Activated naive CD8-positive, alpha-beta T cell treated with anti-CD3 and anti-CD28 coated beads for 36 hours (primary cell): ENCODE measurements at regions not wholly inside any gene's neighbourhood (a gene's known extent, or its start where the extent isn't known, plus 50 kb on each side); places are given as distances from the start of the nearest gene placed in this dataset.

Experiments
- DNase-seq: peaks from one replicate; pipeline ENCODE4 v3.0.0; 2021
- H3K27ac Mint-ChIP-seq: one replicate; pipeline ENCODE4 v1.8.0; 2022; ENCODE audit warnings: mild to moderate bottlenecking, moderate library complexity, mixed read lengths
- H3K27me3 Mint-ChIP-seq: one replicate; pipeline ENCODE4 v1.8.0; 2022; ENCODE audit warnings: mild to moderate bottlenecking, mixed read lengths
- H3K36me3 Mint-ChIP-seq: one replicate; pipeline ENCODE4 v1.8.0; 2021; ENCODE audit warnings: mild to moderate bottlenecking, mixed read lengths
- H3K4me1 Mint-ChIP-seq: one replicate; pipeline ENCODE4 v1.8.0; 2021; ENCODE audit warnings: mixed read lengths
- H3K4me3 Mint-ChIP-seq: one replicate; pipeline ENCODE4 v1.8.0; 2022; ENCODE audit warnings: mild to moderate bottlenecking, moderate library complexity, mixed read lengths
- H3K9me3 Mint-ChIP-seq: one replicate; pipeline ENCODE4 v1.8.0; 2022; ENCODE audit warnings: mixed read lengths

DNA sequence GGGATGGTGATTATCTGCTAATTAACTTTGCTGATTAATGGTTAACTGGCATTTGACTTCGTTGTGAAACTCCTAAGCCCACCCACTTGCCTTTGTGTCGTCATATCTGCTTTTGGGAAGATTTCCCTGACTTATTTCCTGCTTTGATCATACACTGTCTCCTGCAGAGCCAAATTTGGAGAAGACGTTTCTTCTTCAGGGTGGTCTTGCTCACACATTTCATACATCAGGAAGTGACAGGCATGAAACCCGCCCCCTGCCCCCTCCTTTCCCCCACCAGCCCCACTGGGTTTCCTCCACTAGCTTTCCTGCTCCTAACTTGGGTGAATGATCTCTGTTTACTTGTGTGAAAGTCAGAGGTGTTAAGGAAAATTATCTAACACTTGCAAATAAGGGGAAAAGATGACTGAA, 300.1 kb downstream of the TSN start:
- no peak overlapping the region for H3K4me3 Mint-ChIP-seq
- H3K27me3 Mint-ChIP-seq: peaks cover 5% of the 10 kb centered on the region
- H3K4me1 Mint-ChIP-seq: no peaks in the 10 kb centered on the region
- H3K9me3 Mint-ChIP-seq: no peaks in the 10 kb centered on the region
- no peak overlapping the region for H3K27ac Mint-ChIP-seq
- no peaks in the 10 kb centered on the region for H3K36me3 Mint-ChIP-seq
- no peak for DNase-seq

DNA sequence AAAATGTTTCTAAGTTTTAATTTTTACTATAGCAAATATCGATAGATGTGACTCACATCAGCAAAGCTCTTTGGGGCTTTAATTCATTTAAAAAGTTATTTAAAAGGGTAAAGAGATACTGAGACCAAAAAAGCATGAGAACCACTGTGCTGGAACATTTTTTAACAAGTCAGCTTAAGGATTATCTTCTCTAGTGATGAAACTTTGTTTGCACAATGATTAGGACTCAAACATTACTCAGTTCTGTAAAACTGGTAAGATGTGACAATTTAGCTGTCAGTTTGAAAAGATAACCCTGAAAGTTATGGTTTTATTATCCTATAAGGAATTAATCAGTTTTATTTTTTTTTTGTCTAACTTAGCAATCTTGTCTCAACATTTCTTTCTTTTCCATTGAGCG, 301.4 kb downstream of the TSN start:
- Mint-ChIP-seq H3K9me3 (no peaks in the 10 kb centered on the region), H3K36me3 (no peaks in the 10 kb centered on the region), H3K4me1 (no peaks in the 10 kb centered on the region), H3K27ac (no peak overlapping the region), H3K27me3 (peaks cover 5% of the 10 kb centered on the region), H3K4me3 (no peak overlapping the region)
- DNase-seq: no peak

DNA sequence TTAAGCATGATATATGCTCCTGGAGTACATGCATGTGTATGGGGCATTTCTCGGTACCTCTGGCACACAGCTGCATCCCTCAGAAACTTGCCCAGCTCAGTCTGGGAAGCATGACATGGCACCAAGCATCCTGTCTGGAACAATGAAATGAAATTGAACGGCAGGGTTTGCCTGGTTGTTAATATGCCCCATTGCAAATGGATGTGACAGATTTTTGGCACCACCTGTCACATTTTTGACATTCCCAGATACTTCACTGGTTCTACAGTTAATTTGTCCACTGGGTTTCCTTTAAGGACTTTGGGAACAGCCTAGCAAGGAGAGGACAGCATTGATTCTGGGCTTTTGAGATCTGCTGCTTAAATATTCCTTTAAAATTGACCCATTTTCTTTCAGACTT, 305.8 kb downstream of the TSN start:
- H3K27me3 Mint-ChIP-seq: no peaks in the 10 kb centered on the region
- no peaks in the 10 kb centered on the region for H3K36me3 Mint-ChIP-seq

DNA sequence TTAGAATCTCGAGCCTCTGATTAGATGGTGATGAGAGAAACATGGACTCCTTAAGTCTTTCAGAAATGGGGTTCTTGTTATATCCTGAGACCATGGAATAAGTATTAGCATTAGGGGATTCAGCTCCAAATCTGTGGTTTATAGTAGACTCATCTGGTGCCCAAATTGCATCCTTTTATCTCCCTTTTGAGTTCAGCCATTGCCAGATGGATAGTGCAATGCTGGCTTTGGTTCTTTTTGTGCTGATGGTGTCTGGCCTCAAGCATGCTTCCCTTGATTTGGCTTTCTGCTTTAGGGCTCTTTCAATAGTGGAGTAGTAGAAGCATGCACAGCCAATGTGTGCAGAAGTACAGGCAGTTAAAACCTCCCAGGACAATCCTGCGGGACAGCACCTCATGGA, 306.4 kb downstream of the TSN start:
- no peak for DNase-seq
- H3K27me3 Mint-ChIP-seq: no peaks in the 10 kb centered on the region
- H3K27ac Mint-ChIP-seq: no peak overlapping the region
- H3K4me1 Mint-ChIP-seq: no peaks in the 10 kb centered on the region
- H3K4me3 Mint-ChIP-seq: no peak overlapping the region
- H3K9me3 Mint-ChIP-seq: no peaks in the 10 kb centered on the region
- no peaks in the 10 kb centered on the region for H3K36me3 Mint-ChIP-seq

More for the DNA sequence above, 305.8 kb downstream of the TSN start:
- Mint-ChIP-seq H3K4me3 (no peak overlapping the region), H3K9me3 (no peaks in the 10 kb centered on the region), H3K4me1 (no peaks in the 10 kb centered on the region), H3K27ac (no peak overlapping the region)
- no peak for DNase-seq

DNA sequence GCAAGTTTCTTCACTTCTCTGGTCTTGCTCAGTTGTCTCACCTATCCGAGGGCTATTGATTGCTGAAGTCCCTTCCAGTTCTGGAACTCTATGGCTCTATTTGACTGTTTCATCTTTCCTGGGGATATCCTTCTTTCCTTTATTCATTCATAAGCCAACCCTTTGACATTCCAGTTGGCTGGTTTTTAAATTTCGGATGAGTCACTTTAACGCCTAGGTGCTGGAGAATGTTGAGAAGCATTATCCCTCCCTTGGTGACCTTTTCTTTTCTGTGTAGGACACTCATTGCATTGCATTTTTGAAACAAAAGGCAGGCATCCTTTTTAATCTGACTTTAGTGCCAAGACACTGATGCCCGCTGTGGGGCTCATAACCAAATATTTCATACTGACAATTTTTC, 307.1 kb downstream of the TSN start:
- Mint-ChIP-seq H3K27ac (no peak overlapping the region), H3K36me3 (no peaks in the 10 kb centered on the region), H3K27me3 (no peaks in the 10 kb centered on the region), H3K9me3 (no peaks in the 10 kb centered on the region), H3K4me1 (no peaks in the 10 kb centered on the region), H3K4me3 (no peak overlapping the region)
- no peak for DNase-seq

DNA sequence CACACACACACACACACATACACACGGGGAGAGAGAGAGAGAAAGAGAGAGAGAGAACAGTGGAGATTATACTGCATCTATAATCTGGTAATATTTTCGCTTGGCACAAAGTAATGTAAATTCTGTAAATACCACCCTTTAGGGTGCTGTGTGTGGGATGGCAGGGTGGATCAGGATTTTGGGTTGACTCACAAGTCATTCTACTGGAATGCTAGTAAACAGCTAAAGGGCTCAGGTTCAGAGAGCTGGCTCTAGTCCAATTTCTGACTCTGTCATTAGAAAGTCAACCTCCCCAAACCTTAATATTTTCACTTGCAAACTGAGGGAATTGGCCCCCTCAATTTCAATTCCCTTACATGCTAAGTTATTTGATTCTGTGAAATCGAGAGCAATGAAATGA, 308.3 kb downstream of the TSN start:
- H3K4me3 Mint-ChIP-seq: no peak overlapping the region
- H3K27ac Mint-ChIP-seq: no peak overlapping the region
- H3K36me3 Mint-ChIP-seq: no peaks in the 10 kb centered on the region
- H3K27me3 Mint-ChIP-seq: no peaks in the 10 kb centered on the region
- H3K9me3 Mint-ChIP-seq: no peaks in the 10 kb centered on the region
- H3K4me1 Mint-ChIP-seq: no peaks in the 10 kb centered on the region
- no peak for DNase-seq

DNA sequence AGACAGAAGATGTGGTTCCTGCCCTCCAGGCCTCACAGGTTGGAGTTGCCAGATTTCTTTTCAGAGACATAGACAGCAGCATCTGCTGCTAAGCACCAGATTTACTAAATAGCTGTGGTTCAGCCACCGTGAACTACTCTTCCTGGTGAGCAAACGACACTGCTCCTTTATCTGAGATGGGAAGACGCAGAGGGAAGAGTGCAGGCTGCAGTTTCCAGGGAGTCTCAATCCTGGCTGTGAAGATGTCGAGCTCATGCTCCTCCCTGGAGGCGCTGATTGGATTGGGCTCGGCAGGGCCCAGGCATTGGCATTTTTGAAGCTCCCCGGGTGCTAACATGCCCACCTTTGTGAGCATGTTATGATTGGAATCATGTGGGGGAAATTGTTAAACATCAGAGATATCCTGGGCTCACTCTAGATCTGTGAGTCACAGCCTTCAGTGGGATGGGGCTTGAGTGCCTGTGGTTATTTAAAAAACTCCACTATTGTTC, 314.8 kb downstream of the TSN start:
- no peak overlapping the region for H3K4me3 Mint-ChIP-seq
- no peak overlapping the region for H3K27ac Mint-ChIP-seq
- no peak for DNase-seq
- no peaks in the 10 kb centered on the region for H3K9me3 Mint-ChIP-seq
- no peaks in the 10 kb centered on the region for H3K4me1 Mint-ChIP-seq
- peaks cover 3% of the 10 kb centered on the region for H3K27me3 Mint-ChIP-seq
- no peaks in the 10 kb centered on the region for H3K36me3 Mint-ChIP-seq

DNA sequence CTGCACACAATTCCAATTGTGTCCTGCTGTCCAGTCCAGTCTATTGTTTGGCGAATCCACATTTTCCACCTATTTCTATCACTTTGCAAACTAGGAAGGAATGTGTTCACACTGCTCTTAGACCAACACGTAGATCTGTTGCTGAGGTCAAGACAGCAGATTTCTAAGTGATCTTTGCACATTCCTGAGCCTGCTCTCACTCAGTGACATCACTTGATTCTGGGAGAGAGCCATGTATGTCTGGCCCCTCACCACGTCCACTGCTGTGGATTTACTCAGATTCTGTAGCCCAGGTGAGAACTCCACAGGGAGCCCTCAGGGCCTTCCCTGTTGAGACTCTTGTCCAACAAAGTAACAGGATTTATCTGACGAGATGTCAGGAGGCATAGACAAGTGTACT, 317.2 kb downstream of the TSN start:
- DNase-seq: no peak
- H3K4me1 Mint-ChIP-seq: no peaks in the 10 kb centered on the region
- H3K9me3 Mint-ChIP-seq: no peaks in the 10 kb centered on the region
- H3K36me3 Mint-ChIP-seq: no peaks in the 10 kb centered on the region
- peaks cover 3% of the 10 kb centered on the region for H3K27me3 Mint-ChIP-seq
- H3K27ac Mint-ChIP-seq: no peak overlapping the region
- H3K4me3 Mint-ChIP-seq: no peak overlapping the region

DNA sequence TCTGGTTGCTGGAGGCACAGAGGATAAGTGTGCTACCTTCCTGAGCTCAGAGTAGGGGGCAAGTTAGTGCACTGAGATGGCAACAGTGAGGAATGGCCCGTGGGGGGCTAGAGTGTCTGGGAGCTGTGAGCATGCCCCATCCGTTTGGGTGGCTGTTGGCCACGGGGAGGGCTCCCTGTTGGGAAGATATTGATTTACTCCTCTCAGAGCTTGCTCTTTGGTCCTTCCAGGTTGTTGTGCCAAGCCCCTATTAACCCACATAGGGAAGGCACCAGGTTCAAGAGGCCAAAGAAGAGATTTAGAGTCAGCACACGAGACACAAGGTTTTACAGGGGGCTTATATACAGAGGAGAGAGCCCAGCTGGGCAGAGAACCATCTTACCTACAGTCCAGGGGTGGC, 318.8 kb downstream of the TSN start:
- Mint-ChIP-seq H3K4me3 (no peak overlapping the region), H3K36me3 (no peaks in the 10 kb centered on the region), H3K9me3 (no peaks in the 10 kb centered on the region), H3K27ac (no peak overlapping the region), H3K4me1 (no peaks in the 10 kb centered on the region), H3K27me3 (peaks cover 3% of the 10 kb centered on the region)
- DNase-seq: no peak

DNA sequence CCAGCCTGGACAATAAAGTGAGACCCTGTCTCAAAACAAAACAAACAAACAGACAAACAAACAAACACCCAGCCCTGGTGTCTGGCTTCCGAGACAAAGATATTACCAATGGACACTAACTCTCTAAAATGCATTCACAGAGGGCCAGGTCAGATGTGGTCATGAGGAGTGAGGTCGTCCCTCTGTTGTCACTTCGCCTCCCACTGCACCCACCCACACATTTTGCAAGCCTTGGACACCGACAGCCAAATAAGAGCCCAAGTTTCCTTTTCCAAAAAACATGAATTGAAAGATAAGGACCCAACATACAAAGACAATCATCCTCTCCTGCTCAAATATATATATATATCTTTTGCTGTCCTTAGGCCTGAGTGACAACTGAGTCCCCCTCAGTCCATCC, 319.9 kb downstream of the TSN start:
- H3K36me3 Mint-ChIP-seq: no peaks in the 10 kb centered on the region
- H3K4me3 Mint-ChIP-seq: no peak overlapping the region
- H3K27me3 Mint-ChIP-seq: peaks cover 3% of the 10 kb centered on the region
- no peaks in the 10 kb centered on the region for H3K4me1 Mint-ChIP-seq
- H3K27ac Mint-ChIP-seq: no peak overlapping the region
- no peaks in the 10 kb centered on the region for H3K9me3 Mint-ChIP-seq
- DNase-seq: no peak

DNA sequence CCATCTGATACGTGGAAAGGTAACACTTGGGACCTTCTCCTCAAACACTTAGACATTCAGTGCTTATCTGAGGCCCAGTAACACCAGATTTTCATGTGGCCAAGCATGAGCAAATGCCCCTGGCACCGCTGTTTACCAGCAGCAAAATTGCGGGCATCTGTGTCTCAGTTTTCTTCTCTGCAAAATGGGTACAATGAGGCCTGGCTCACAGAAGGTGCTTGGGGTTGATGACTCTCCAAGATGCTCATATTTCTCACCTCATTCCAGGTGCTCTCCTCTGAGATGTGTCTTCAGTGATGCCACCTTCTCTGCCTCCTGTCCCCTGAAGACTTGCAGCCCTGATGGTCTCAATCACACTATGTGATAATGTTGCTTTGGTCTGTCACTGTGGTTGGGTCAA, 321.7 kb downstream of the TSN start:
- Mint-ChIP-seq H3K4me1 (no peaks in the 10 kb centered on the region), H3K36me3 (no peaks in the 10 kb centered on the region), H3K27ac (no peak overlapping the region), H3K4me3 (no peak overlapping the region), H3K27me3 (no peaks in the 10 kb centered on the region), H3K9me3 (no peaks in the 10 kb centered on the region)
- no peak for DNase-seq

DNA sequence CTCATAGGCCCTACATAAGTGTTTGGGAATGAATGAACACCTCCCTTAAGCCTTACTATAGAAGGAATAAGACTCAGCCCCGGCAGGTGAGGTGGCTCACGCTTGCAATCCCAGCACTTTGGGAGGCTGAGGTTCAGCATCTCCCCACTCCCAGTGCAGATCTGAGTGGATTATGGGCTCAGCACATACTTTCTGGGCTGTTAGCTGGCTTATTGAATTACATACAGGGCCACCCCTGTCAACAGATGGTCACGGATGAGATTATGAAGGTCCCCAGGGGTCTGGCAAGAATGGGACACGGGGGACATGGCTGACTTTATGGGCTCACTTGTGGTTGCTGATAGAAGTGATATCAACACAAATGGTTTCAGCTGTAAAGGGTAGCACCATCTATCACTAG, 322.3 kb downstream of the TSN start:
- no peak overlapping the region for H3K4me3 Mint-ChIP-seq
- DNase-seq: no peak
- H3K9me3 Mint-ChIP-seq: no peaks in the 10 kb centered on the region
- no peaks in the 10 kb centered on the region for H3K27me3 Mint-ChIP-seq
- H3K27ac Mint-ChIP-seq: no peak overlapping the region
- H3K36me3 Mint-ChIP-seq: no peaks in the 10 kb centered on the region
- no peaks in the 10 kb centered on the region for H3K4me1 Mint-ChIP-seq

DNA sequence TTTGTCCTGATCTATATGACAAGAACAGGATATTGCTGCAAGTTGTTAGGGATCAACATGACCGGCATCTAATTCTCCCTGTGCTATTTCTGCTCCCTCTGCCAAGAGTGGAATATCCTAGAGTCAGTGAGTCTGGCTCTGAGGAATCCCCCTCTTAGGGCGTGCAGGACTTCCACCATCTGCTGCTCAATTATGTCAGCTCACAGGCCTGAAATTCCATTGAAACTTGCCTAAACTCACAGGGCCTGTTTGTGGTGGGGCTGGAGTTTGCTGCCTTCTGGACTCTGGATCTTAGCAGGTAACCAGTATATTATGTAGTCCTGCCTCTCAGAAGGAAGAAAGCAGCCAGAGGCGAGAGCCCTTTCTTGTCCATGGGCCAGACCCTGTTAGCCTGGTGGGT, 323.0 kb downstream of the TSN start:
- DNase-seq: no peak
- H3K27me3 Mint-ChIP-seq: no peaks in the 10 kb centered on the region
- H3K9me3 Mint-ChIP-seq: no peaks in the 10 kb centered on the region
- H3K36me3 Mint-ChIP-seq: no peaks in the 10 kb centered on the region
- no peaks in the 10 kb centered on the region for H3K4me1 Mint-ChIP-seq
- no peak overlapping the region for H3K4me3 Mint-ChIP-seq
- no peak overlapping the region for H3K27ac Mint-ChIP-seq

DNA sequence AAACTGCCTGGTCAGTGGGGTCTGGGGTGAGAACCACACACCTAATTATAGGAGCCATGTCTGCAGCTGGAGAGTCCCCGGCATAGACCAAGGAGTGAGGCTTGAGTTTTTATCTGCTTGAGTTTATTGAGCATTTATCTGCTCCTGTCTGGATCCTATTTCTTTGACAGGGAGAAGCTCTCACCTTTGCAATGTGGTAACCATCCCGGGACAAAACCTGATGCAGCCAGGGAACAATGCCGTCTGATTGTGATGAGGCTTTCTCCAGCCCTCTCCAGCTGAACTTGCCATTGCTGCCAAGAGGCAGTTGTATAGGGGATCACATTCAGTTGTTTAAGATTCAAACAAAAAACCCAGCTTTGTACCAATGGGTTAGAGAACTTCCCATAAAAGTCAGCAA, 324.4 kb downstream of the TSN start:
- Mint-ChIP-seq H3K4me1 (no peaks in the 10 kb centered on the region), H3K9me3 (no peaks in the 10 kb centered on the region), H3K4me3 (no peak overlapping the region), H3K27me3 (no peaks in the 10 kb centered on the region), H3K27ac (no peak overlapping the region), H3K36me3 (no peaks in the 10 kb centered on the region)
- no peak for DNase-seq

DNA sequence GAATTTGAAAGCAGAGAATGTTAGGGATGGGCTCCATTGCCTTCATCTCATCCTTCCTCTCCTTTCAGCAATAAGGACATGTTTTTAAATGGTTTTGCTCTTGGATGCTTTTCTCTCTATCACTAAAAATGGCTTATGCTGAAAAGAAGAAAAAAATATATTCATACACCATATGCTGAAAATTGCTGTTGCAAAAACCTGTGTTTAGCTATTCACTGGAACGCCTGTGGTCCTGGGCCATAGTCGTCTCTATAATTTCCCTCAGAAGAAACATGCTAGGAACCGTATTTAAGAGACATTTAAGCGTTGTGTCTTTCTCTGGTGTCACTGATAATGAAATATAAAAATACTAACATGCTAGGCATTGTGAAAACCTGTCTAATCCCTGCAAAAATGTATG, 324.9 kb downstream of the TSN start:
- no peaks in the 10 kb centered on the region for H3K36me3 Mint-ChIP-seq
- no peak for DNase-seq
- no peaks in the 10 kb centered on the region for H3K9me3 Mint-ChIP-seq
- H3K4me3 Mint-ChIP-seq: no peak overlapping the region
- H3K4me1 Mint-ChIP-seq: no peaks in the 10 kb centered on the region
- H3K27ac Mint-ChIP-seq: no peak overlapping the region
- H3K27me3 Mint-ChIP-seq: no peaks in the 10 kb centered on the region

DNA sequence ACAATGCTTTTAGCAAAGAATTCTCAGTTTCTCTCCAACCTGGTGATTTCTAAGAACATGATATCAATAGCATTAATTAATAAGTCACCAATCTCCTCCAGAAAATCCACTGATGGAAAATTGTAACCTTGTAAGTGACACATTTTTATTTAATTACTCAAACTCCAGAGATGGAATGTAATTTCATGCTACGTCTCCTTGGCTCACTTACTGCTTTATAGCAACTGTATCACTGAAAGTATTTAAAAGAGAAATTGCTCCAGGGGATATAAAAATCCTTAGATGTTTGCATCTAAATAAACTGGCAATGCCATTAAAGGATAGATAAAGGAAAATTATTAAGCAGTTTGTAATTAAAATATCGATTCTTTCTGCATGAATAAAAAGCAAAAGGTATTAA, 325.4 kb downstream of the TSN start:
- Mint-ChIP-seq H3K27me3 (no peaks in the 10 kb centered on the region), H3K4me1 (no peaks in the 10 kb centered on the region), H3K27ac (no peak overlapping the region), H3K36me3 (no peaks in the 10 kb centered on the region), H3K9me3 (no peaks in the 10 kb centered on the region), H3K4me3 (no peak overlapping the region)
- DNase-seq: no peak

DNA sequence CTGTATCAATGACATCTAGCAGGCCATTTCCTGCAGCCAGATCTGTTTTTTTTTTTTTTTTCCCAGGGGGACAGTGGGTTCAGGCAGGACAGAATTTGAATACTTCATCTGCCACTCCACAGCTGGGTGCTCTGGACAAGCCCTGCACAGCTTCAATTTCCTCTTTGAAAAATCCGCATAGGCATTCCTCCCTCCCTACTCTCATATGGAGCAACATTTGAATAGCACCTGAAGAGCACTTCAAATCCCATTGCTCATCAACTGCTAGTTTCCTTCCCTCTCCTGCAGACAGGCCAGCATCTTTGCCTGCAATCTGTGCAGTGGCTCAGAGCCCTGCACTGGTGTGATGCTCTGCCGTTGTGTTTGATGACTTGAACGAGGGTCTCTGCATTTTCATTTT, 326.3 kb downstream of the TSN start:
- no peak for DNase-seq
- Mint-ChIP-seq H3K9me3 (no peaks in the 10 kb centered on the region), H3K4me1 (no peaks in the 10 kb centered on the region), H3K27ac (no peak overlapping the region), H3K36me3 (no peaks in the 10 kb centered on the region), H3K27me3 (no peaks in the 10 kb centered on the region), H3K4me3 (no peak overlapping the region)
